Astrocyte (in vitro differentiated cells and primary cell): ENCODE measurements at regions not wholly inside any gene's neighbourhood (a gene's known extent, or its start where the extent isn't known, plus 50 kb on each side); places are given as distances from the start of the nearest gene placed in this dataset.

Experiments used
- CTCF ChIP-seq: IDR thresholded peaks from 2 replicates; pipeline ENCODE4 v1.5.1; 2011; ENCODE audit warnings: low read depth, mild to moderate bottlenecking, inconsistent platforms, low read length, moderate library complexity; ENCODE audit not compliant: insufficient read depth
- EZH2 ChIP-seq: IDR thresholded peaks from 2 replicates; pipeline ENCODE4 v1.6.1; 2012; ENCODE audit warnings: mild to moderate bottlenecking, low read length, inconsistent platforms; ENCODE audit not compliant: insufficient read depth

GRCh38 chr5:10842823-10843222 is 81.8 kb upstream of the DAP start:
- TF ChIP-seq CTCF: no peak
- no peak for TF ChIP-seq EZH2
